ENCODE measurements at regions not wholly inside any gene's neighbourhood (a gene's known extent, or its start where the extent isn't known, plus 50 kb on each side); places are given as distances from the start of the nearest gene placed in this dataset.

GRCh38 chr22:49328118-49328475 lies 499.6 kb downstream of the BRD1 start:
- Histone ChIP-seq H3K4me3 (replicated peaks; ENCODE audit: low read depth, low read length) (no peak overlapping the region), H3K27me3 (replicated peaks; ENCODE audit: control insufficient read depth, insufficient read depth, low read length) (no peaks in the 10 kb centered on the region), H3K36me3 (ENCODE audit: control insufficient read depth, insufficient read depth, low read length) (no peaks in the 10 kb centered on the region)
- TF ChIP-seq CTCF (IDR thresholded peaks at IDR 0.05; ENCODE audit: insufficient read depth, low read length, poor library complexity, severe bottlenecking): no peak
- no peak for DNase-seq (ENCODE audit: extremely low read depth, insufficient read length)

GRCh38 chr22:49327411-49328117 lies 500.1 kb downstream of the BRD1 start:
- no peak for DNase-seq (ENCODE audit: extremely low read depth, insufficient read length)
- H3K36me3 ChIP-seq (ENCODE audit: control insufficient read depth, insufficient read depth, low read length): no peaks in the 10 kb centered on the region
- no peak overlapping the region for H3K4me3 ChIP-seq (replicated peaks; ENCODE audit: low read depth, low read length)
- H3K27me3 ChIP-seq (replicated peaks; ENCODE audit: control insufficient read depth, insufficient read depth, low read length): no peaks in the 10 kb centered on the region
- TF ChIP-seq CTCF (IDR thresholded peaks at IDR 0.05; ENCODE audit: insufficient read depth, low read length, poor library complexity, severe bottlenecking): no peak

- no peaks in the 10 kb centered on the region for H3K27me3 ChIP-seq (replicated peaks; ENCODE audit: control insufficient read depth, insufficient read depth, low read length)
- H3K4me3 ChIP-seq (replicated peaks; ENCODE audit: low read depth, low read length): no peak overlapping the region
- DNase-seq (ENCODE audit: extremely low read depth, insufficient read length): no peak
- H3K36me3 ChIP-seq (ENCODE audit: control insufficient read depth, insufficient read depth, low read length): no peaks in the 10 kb centered on the region
- TF ChIP-seq CTCF (IDR thresholded peaks at IDR 0.05; ENCODE audit: insufficient read depth, low read length, poor library complexity, severe bottlenecking): no peak
These were observed 501.1 kb downstream of the BRD1 start for GRCh38 chr22:49326558-49326957.

GRCh38 chr22:49325531-49326395 lies 501.9 kb downstream of the BRD1 start:
- no peak for TF ChIP-seq CTCF (IDR thresholded peaks at IDR 0.05; ENCODE audit: insufficient read depth, low read length, poor library complexity, severe bottlenecking)
- no peak for DNase-seq (ENCODE audit: extremely low read depth, insufficient read length)
- H3K4me3 ChIP-seq (replicated peaks; ENCODE audit: low read depth, low read length): no peak overlapping the region
- H3K36me3 ChIP-seq (ENCODE audit: control insufficient read depth, insufficient read depth, low read length): no peaks in the 10 kb centered on the region
- H3K27me3 ChIP-seq (replicated peaks; ENCODE audit: control insufficient read depth, insufficient read depth, low read length): no peaks in the 10 kb centered on the region

- TF ChIP-seq CTCF (IDR thresholded peaks at IDR 0.05; ENCODE audit: insufficient read depth, low read length, poor library complexity, severe bottlenecking): no peak
- Histone ChIP-seq H3K36me3 (ENCODE audit: control insufficient read depth, insufficient read depth, low read length) (no peaks in the 10 kb centered on the region), H3K4me3 (replicated peaks; ENCODE audit: low read depth, low read length) (no peak overlapping the region), H3K27me3 (replicated peaks; ENCODE audit: control insufficient read depth, insufficient read depth, low read length) (no peaks in the 10 kb centered on the region)
- DNase-seq (ENCODE audit: extremely low read depth, insufficient read length): no peak
These were observed 502.9 kb downstream of the BRD1 start for GRCh38 chr22:49324527-49325491.
